NCI-H2227 (cell line): ENCODE measurements at regions not wholly inside any gene's neighbourhood (a gene's known extent, or its start where the extent isn't known, plus 50 kb on each side); places are given as distances from the start of the nearest gene placed in this dataset.
"Not testable (repeated sequence)": the region's sequence is repeated elsewhere in the genome, so short reads cannot be mapped to it uniquely, and the experiment has no call there.

Experiments used
- DNase-seq: peaks from one replicate; lab custom pipeline; 2025; ENCODE audit not compliant: unreplicated experiment; lab: John Stamatoyannopoulos, UW

DNA sequence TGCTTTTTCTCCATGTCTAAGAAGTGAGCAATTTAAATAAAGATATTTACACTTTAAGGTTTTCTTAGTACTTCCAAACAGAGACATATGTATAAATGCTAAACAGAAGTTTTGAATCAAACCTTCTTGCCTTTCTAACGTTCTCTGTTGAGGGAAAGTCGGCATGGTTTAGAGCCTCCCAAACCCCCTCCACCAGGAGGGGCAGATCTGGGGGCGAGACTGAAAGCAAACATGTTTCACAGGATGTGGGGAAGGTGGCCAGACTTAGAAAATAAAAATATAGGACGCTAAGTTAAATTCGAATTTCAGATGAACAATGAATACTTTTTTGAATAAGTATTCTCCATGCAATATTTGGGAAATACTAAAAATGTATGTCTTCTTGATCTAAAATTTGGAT lies 208.3 kb upstream of the SHH start:
- DNase-seq = no peak

DNA sequence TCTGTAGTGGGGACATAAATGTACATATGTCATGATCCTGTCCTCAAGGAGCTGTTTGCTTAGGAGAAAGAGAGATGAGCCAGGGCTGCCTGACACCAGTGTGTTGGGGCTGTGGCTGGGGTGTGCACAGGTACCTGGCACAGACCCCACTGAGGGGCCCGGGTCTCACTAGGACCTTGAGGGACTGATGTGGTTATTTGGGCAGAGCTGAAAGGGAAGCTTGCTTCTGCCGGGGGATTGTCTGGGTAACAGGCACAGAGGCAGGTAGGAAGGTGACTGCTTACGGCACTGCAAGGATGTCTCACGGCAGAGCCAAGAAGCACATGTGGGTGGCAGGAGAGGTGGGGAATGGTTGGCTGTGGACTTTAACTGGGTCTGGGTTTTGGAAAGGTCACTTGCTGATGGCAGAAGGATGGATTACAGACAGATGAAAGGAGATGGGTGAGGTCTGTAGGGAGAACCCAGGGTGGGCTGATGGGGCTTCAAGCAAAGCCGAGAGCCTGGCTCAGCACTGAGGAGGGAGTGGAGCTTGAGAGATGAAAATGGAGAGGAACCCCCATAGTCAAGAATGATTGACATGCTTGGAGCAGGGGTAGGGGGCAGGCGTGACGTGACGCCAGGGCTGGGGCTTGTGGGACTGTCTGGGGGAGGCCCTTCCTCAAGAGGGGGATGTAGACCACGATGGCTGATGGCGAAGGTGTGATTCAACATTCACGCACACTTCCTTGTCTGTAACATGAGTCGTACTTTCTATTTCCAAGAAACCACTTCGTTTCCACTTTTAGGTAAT lies 207.7 kb upstream of the SHH start:
- no peak for DNase-seq

DNA sequence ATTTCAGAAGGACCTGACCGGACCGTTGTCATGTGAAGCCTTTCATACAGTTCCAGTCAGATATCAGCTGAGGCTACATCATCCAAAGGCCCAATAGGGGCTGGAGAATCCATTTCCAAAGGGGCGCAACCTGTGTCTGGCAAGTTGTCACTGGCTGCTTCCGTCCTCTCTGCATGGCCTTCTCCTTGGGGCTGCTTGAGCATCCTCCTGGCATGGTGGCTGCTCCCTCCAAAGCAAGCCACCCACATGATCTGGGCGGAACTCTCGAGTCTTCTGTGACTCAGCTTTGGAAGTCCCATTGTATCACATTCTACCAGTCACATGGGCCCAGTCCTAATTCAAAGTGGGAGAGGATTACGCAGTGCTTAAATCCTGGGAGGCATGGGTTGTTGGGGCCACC lies 207.0 kb upstream of the SHH start:
- DNase-seq = no peak

DNA sequence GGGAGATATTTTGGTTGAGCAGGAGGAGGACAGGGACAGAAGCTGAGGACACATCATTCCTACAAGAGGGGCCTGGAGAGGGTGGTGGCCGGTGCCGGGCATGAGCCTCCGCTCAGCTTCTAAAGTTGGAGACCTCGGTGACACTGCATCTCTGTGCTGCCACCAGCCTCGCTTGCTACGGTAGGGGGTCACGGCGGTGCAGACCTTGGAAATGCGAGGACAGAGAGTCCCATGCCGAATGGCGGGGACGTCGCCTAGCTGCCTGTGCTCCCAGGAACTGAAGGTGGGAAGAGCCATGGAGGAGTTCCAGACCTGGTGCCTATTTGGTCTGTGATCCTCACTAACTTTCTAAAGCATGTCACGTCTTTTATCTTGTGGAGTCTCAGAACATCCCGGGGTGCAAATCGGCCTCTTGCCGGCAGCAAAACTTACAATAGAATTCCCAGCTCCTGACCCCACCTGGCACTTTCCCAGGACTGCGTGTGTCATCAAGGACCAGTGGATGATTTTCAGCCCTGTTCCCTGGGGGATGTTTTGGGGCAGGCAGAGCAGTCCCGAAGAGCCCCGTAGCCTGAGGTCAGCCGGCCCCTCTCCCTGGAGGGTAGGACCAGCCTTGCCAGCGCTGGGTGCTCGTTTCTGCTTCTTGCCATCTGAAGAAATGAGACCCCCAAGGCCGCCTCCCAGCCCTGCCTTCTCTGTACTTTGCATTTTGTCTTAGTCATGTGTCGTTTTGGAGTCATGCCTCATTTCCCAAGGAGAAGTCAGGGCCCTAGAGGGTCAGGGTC lies 205.8 kb upstream of the SHH start:
- no peak for DNase-seq

DNA sequence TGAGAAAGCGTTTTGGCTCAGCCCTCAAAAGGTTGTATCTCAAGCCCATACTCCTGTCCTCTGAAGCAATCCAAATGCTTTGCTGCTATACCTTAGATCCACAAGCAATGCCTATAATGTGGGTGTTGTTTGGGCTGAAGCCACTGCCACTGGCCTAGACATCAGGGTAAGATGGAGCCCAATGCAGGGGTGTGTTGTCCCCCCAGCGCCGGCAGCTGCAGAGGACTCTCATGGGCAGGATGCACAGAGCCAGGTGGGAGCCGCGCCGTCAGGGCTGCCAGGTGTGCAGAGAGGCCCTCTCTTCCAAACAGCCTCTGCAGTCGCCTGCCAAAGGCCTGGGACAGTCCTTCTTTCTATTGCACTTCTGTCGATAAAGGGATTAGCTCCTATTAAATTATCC lies 205.2 kb upstream of the SHH start:
- DNase-seq = no peak

DNA sequence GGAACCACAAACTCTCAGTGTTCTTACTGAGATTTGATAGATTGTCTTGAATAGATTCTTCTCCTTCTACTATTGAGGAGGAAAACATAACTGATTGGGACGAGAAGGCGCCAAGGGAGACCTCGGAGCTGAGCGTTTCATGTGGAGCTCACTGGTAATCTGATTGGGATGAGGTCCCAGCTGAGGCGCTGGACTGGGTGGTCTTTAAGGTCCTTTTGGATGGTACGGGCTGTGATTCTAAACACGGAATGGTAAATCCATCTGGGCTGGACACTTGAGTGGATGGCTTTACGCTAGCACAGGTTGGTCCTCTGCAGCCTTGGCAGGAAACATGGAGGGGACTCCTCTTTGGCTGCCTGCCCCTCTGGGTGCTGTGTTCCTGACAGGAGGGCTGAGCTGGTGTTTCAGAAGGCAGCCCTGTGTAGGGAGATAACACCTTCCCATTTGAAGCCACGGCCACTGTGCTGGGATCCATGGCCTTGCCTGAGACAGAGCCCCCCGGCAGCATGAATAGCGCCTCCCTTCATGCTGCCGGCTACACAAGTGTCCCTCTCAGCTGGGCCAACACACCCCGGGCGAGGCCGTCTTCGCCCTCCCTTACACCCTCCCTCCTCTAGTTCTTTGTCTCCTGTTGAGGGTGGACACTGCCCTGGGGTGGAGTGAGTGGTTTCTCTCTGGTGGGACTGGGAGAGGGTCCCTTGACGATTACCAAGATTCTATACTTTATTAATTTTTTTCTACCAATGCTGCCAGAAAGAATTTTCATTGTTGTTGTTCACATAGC lies 203.2 kb upstream of the SHH start:
- DNase-seq = no peak

DNA sequence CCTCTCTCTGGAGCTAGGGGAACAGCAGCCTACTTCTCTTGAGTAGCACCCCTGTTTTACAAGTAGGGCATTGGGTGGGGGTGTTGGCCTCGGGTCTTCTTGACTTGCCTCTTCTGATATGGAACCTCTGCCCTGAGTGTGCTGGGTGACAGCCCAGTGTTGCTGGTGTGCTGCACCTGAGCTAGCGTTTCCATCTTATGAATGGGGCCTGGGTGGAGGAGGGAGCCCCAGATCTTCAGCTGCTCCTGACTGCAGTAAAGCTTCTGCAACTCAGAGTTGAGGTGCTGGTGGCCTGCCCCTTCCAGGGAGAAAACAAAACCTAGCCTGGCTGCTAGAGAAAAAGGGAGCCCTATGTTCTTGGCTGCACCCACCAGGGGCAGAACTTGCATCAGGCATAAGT lies 202.5 kb upstream of the SHH start:
- DNase-seq = no peak

DNA sequence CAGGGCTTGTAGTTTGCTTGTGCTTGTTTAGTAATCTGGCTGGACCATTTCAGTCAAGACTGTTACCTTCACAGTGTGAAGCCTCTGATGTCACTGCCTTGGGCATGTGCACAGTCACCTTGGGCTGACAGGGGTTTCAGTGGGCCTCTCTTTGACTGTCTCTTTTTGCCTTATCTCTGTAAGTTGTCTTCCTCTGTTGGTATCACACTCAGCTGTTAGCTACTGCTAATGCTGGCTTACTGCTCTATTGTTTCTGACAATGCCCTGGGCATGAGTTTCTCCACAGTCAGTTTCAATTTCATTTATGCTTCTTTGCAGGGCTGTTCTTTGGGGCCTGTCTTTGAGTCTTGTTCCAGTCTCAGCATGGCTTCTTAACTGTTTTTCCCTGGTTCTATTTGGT lies 201.9 kb upstream of the SHH start:
- no peak for DNase-seq

DNA sequence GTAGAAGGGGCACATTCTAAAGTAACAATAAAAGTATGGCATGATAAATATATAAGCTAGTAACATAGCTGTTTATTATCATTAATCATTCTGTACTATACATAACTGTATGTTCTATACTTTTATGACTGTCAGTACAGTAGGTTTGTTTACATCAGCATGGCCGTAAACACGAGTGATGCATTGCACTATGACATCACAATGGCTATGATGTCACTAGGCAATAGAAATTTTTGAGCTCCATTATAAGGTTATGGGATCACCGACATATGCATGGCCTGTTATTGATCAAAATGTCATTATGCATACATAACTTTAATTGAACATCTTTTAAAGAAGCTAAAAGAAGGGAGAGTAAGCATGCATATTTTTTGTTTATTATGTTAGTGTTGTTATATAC lies 200.1 kb upstream of the SHH start:
- no peak for DNase-seq

DNA sequence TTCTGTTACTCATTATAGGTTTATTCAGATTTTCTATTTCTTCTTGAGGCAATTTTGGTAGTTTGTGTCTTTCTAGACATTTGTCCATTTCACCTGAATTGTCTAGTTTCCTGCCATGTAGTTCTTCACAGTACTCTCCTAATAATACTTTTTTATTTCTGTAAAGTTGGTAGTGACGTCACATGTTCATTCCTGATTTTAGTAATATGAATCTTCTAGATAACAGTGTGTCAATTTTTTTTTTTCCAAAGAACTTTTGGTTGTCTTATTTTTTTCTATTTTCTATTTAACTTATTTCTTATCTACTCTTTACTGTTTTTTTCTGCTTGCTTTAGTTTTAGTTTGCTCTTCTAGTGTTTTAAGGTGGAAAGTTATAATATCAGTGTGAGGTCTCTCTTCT lies 197.3 kb upstream of the SHH start:
- no peak for DNase-seq

DNA sequence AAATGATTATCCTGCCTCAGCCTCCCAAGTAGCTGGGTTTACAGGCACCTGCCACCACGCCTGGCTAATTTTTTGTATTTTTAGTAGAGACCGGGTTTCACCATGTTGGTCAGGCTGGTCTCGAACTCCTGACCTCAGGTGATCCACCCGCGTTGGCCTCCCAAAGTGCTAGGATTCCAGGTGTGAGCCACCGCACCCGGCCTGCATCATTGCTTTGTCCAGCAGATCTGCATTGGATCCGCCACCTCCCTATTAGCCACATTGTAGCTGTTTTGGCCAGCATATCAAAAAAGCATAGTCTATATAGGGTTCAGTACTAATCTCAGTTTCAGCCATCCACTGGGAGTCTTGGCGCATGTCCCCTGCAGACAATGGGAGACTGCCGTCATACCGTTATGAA lies 194.6 kb upstream of the SHH start:
- not testable (repeated sequence) for DNase-seq

DNA sequence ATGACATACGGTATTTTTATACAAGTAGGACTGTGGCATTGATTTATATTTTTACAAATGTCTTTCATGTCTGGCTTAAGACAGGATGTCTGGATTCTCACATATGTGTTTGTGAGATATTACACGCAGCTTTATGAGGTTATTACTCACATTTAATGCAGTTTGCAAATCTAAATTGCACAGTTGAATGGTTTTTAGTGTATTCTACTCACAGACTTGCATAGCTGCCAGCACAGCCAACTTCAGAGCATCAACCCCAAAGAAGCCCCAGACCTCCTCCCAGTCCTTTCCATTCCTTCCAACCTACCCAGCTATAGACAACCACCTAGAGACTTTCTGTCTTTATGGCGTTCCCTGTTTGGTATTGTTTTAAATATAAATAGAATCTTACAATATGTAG lies 193.8 kb upstream of the SHH start:
- DNase-seq = no peak

DNA sequence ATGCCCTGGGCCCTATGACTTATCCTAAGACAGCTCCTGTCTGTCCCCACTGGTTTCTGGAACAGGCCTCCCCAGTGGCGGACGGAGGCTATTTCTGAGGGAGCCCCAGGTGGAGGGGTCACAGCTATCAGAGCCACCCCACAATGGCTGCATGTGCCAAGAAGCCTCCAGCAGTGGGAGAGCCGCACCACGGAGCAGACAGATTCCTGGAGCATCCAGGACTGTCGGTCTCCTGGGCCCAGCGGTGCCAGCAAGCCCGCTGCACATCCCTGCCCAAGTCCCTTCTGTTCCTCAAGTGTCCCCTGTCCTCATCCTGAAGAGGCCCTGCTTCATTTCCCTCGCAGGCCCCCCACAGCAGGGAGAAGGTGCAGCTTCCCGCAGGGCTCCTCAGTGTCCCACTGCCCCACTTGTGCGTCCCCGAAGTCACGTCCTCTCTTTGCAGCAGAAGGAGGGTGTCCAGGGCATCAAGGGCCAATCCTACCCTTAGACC lies 193.0 kb upstream of the SHH start:
- DNase-seq = no peak

DNA sequence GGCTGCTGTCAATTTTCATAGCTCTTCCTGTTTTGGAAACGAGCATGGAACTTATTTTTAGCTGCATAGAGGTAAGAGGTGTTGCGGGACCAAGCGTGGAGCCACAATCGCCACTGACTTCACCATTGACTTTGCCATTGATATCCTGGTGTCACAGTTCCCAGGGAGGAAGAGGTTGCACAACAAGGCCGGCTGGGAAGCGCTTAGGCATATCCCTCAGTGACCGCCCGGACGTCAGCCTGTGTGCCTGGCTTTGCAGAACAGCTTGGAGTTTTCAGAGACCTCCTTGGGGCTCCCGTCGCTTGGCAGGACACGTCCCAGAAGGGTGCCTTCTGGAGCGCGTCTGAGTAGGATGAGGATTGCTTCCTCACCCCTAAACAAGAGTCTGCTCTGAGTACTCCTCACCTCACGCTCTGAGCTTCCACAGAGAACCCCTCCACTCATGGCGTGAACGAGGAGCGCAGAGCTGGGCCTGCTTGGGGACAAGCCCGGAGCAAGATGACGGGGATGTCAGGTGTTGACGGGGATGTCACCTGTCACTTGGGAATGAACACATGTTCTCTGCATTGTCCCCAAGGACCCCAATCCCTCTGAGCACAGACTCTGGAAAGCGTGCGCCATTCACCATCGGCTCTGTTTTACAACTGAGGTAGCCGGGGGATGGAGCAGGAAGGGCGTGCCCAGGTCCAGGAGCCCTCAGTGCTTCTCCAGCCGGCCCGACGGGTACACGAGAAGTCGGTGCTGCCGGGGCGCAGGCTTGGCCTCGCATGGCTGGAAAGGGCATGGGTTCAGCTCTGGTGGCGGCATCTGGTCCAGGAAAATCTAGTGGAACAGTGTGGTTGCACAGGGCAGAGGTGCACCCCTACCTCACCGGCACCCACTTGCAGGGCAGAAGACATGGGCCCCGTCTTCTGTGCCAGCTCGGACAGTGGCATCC lies 192.3 kb upstream of the SHH start:
- DNase-seq = no peak

DNA sequence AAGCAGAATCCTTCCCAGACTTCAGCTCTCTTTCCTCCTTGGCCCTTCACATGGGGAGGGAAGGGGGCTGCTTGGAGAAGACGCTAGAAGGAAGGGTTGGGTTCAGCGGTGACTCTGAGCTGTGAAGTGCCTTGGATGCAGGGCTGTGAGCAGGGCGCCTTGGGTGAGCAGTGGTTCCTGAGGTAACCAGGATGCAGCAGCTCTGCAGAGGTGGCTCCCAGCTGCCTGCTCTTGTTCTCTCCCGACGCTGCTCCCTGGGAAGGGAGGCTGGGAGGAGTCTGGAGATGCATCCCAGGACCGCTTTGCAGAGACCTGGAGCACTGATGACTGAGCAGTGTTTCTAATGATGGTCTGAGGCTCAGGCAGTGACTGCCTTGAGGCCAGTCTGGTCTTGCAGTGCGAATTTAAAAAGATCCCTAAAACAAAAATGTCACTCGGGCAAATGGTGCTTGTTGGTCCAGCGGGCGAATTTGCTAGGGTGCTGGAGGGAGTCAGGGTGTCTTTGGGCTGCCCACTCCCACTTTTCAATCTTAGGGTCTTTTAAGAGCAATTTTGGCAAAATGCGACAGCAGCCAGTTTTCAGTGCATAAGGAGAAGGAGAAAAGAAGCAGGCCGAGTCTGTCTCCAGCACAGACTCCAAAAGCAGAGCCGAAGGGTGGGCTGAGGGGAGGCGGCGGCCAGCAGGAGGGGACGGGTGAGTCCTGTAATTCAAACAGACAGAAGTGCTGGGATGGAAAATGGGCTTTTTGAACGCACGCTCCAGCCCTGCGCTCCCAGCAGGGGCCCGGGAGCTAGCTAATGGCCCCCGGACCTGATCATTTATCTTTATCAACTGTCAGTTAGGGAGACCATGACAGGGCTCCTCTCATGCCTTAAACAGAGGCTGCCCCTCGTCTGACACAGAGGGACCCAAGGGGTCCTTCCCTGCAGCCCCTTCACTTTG lies 191.2 kb upstream of the SHH start:
- no peak for DNase-seq

DNA sequence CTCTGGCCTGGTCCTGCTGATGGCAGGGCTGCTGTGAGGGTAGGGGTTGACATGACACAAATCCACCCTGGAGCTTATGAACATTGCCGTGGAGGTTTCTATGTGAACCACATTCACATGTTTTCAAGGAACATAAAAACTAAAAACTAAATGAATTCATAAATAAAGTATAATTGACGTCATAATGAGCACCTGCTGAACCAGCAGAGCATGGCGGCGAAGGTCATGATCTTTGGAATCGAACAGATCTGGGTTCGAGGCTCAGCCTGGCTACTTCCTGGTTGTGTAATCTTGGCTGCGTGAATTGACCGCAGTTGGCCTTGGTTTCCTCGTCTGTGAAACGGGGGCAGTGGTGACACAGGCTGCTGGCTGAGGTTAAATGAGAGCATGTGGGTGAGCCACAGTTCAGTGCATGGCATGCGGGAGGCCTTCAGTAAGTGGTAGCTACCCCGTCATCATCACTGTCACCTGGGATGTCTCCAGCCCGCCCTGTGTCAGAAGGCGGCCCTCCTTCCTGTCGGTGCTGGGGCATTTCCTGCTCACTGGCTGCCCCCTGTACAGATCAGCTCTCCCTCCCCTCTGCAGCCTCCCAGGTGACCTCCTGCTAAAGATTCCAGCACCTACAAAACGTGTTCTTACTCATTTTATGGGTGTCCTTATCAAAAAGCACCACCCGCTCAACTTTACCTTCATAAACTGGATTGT lies 190.3 kb upstream of the SHH start:
- no peak for DNase-seq

DNA sequence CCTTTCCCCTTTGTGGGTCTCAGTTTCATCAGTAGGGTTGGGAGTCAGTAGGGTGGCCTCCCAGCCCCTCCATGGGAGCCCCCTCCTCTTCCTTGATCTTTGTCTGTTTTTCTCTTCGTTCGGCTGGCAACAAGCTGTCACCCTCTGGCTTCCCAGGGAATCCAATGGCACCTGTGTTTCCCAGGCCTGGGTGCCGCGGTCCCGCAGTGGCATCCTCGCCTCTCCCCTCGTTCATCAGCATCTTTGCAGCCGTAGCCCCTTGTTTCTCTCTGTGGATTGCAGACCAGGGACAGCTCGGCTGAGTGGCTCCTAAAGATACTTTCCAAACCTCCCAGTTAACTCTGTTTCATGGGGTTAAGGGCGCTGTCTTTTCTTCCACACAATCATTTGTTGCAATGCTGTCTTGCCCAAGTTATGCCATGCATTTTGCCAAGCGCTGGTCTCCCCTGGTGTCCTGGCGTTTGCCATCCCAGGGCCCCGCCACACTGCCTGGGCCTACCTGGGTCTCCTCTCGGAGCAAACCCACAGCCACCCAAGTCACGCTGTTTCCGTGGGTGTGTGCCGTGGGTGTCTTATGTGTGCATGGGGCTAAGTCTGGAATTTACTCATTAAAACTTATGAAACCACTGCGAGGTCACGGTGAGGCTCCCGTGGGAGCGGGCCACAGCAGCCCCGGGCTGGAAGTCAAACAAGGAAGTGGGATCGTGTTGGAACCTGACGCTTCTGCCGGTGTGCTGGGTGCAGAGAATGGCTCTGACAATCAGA lies 189.4 kb upstream of the SHH start:
- DNase-seq = no peak
